Activated T-cell treated with anti-CD3 and anti-CD28 coated beads for 1 hour (primary cell): ENCODE measurements at regions not wholly inside any gene's neighbourhood (a gene's known extent, or its start where the extent isn't known, plus 50 kb on each side); places are given as distances from the start of the nearest gene placed in this dataset.
A peak's percentile ranks its signal among the peaks of the same experiment; 100 is the strongest.
"Not testable (repeated sequence)": the region's sequence is repeated elsewhere in the genome, so short reads cannot be mapped to it uniquely, and the experiment has no call there.

Experiments used
- DNase-seq: peaks from one replicate; pipeline ENCODE4 v3.0.0-alpha.2; 2020; ENCODE audit warnings: low read depth

- no peak for DNase-seq
Measured at GRCh38 chr21:33993286-33994231, 78.0 kb upstream of the ATP5PO start.

DNA sequence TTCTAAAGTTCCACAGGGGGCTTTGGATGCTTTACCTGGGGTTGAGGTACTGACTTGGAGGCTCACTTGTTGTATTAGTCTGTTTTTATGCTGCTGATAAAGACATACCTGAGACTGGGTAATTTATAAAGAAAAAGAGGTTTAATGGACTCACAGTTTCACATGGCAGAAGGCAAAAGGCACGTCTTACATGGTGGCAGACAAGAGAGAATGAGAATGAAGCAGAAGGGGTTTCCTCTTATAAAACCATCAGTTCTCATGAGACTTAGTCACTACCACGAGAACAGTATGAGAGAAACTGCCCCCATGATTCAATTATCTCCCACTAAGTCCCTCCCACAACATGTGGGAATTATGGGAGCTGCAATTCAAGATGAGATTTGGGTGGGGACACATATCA is 76.8 kb upstream of the ATP5PO start:
- DNase-seq = not testable (repeated sequence)

GRCh38 chr21:33991133-33991532 is 75.5 kb upstream of the ATP5PO start:
- no peak for DNase-seq

DNA sequence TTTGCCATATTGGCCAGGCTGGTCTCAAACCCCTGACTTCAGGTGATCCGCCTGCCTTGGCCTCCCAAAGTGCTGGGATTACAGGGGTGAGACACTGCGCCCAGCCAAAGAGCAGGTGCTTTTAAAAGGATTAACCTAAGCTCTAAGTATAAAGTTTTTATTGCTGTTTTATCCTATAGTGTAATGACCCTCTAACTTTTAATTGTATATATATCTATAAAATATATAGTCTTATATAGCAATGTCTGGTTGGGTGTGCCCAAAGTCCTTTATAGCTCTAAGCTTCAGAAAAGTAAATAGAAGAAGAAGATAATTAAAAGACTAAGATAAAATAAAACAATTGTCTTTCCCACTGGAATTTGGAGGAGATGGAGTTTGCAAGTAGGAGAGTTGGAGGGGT is 73.8 kb upstream of the ATP5PO start:
- DNase-seq = no peak

- DNase-seq = no peak
Measured at GRCh38 chr21:33988237-33989017, 72.8 kb upstream of the ATP5PO start.

DNA sequence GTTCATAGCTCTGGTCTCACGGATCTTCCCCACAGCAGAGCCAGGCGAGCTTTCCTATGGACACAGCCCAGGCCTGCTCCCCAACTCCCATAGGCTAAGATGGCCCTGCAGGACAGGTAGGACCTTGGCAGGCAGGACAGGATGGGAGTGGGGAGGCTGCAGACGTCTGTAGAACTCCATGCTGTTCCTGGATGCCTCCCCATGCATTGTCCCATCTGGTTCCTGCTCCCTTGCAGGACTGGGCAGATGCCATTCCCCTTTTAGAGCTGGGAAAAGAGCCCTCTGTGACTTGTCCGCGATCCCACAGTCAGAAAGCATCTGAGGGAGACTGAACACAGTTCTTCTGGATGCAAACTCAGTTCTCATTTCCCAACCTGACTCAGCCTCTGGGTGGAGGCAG is 71.9 kb upstream of the ATP5PO start:
- DNase-seq = no peak

DNA sequence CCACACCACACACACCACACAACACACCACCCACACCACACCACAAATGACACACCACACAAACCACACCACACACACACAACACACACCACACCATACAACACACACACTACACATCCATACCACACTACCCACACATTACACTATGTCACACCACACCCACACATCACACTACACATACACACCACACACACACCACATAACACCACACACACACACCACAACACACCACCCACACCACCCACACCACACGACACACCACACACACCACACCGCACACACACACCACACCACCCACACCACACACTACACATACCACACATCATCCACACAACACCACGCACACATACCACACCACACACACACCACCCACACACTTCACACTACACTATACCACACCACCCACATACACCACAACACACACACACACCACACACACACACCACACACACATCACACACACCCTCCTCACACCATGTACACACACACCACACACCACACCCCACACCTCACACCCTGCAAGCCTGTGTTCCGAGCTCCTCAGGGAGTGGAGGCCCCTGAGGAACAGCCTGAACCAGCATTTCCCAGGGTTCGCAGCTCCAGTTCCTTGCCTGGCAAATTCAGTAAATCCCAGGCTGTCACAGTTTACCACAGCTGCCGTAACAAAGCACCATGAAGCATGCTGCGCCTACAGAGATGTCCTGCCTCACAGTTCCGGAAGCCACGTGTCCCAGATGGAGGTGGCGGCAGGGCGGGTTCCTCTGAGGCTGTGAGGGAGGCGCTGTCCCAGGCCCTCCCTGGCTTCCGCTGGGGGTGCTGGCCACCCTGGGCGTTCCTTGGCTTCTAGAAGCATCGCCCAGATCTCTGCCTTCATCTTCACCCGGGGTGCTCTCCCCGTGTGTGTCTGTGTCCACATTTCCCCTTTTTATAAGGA is 69.8 kb upstream of the ATP5PO start:
- DNase-seq = no peak

- no peak for DNase-seq
Measured at GRCh38 chr21:33984021-33984481, 68.4 kb upstream of the ATP5PO start.

GRCh38 chr21:33981391-33982101 is 65.9 kb upstream of the ATP5PO start:
- DNase-seq = no peak

GRCh38 chr21:33980276-33980916 is 64.8 kb upstream of the ATP5PO start:
- DNase-seq = no peak

DNA sequence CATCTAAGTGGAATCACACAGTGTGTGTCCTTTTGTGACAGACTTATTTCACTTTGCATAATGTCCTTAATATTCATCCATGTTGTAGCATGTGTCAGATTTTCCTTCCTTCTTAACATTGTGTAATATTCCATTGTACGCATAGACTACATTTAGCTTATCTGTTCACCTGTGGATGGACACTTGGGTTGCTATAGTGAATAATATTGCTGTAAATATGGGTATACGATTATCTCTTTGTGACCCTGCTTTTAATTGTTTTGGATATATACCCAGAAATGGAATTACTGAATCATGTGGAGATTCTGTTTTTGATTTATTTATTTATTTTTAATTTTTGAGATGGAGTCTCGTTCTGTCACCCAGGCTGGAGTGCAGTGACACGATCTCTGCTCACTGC is 63.0 kb upstream of the ATP5PO start:
- DNase-seq = no peak

- no peak for DNase-seq
Measured at GRCh38 chr21:33977721-33978369, 62.2 kb upstream of the ATP5PO start.

GRCh38 chr21:33977017-33977720 is 61.6 kb upstream of the ATP5PO start:
- DNase-seq = no peak

GRCh38 chr21:33976082-33977016 is 60.7 kb upstream of the ATP5PO start:
- DNase-seq = peak; percentile 30

DNA sequence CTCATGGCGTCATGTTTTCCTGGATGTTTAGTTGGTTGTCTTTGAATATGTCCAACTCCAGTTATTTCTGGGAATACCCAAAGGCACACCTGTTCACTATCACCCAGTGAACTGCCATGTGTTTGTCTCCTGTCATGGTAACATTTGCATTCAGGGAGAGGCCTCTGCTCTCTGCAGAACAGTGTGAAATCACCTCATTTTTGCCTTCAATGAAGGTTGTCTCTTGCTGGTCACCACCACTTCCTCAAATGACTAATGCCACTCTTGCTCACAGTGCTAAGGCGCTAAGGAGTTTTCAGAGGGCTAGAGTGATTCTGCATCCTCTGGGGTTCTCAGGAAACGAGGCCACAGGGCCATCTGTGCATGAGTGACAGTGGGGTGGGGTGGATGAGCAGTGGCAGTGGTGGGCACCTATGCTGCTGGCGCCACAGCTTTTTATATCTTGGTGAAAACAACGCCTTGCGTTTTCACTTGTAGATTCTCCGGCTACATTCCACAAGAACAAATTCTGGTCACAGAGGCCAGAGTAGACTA is 60.0 kb upstream of the ATP5PO start:
- DNase-seq = peak; percentile 25

DNA sequence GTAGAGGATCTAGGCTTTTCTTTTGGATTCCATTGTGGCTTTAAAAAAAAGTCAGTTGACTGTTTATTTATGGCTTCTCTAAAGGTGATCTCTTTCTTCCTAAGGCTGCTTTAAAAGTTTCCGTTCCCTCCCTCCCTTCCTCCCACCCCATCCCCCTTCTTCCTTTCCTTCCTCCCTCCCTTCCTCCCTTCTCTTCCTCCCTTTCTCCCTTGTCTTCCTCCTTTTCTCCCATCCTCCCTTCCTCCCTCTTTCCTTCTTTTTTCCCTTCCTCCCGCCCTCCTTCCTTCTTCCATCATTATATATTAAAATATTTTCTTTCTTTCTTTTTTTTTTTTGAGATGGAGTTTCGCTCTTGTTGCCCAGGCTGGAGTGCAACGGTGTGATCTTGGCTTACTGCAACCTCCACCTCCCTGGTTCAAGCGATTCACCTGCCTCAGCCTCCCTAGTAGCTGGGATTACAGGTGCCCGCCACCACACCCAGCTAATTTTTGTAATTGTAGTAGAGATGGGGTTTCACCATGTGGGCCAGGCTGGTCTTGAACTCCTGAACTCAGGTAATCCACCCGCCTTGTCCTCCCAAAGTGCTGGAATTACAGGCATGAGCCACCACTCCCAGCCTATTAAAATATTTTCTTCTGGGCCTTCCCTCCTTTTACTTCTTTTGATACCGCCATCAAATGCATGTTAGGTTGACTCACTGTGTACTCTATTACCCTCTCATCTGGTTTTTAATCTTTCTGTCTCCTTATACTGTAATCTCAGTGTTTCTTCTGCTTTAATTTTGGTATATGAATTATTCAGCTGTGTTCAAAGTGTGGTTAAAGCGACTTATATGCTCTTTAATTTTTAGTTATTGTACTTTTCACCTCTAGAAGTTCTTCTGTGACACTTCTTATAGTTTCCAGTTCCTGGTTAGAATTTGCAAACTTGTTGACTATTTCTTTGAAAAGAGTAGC is 59.2 kb upstream of the ATP5PO start:
- DNase-seq = no peak

GRCh38 chr21:33973268-33973667 is 57.7 kb upstream of the ATP5PO start:
- DNase-seq = no peak
